ENCODE measurements at regions not wholly inside any gene's neighbourhood (a gene's known extent, or its start where the extent isn't known, plus 50 kb on each side); places are given as distances from the start of the nearest gene placed in this dataset.

GRCh38 chr1:230540421-230541155 lies 101.7 kb upstream of the COG2 start:
- Histone ChIP-seq H3K4me1 (ENCODE audit: control insufficient read depth in 1 of 2, insufficient read depth in 2 of 2, low read depth in 1 of 2, low read length in 1 of 2) (peaks cover 0 to 3% of the 10 kb centered on the region in 2 experiments; a peak in 1 of 4 replicates), H2AFZ (ENCODE audit: low read depth) (no peak overlapping the region), H3K4me3 (ENCODE audit: low read depth in 2 of 2, low read length in 1 of 2) (no peak overlapping the region), H3K27me3 (ENCODE audit: insufficient read depth) (no peaks in the 10 kb centered on the region), H3K9me2 (no peaks in the 10 kb centered on the region), H3K36me3 (replicated peaks in 1 of 2; ENCODE audit: control insufficient read depth in 1 of 2, insufficient read depth in 2 of 2, low read length in 1 of 2) (no peaks in the 10 kb centered on the region), H3K79me2 (ENCODE audit: insufficient read depth) (no peaks in the 10 kb centered on the region), H3K27ac (ENCODE audit: low read depth in 2 of 2, low read length in 1 of 2) (no peak overlapping the region), H3K9me3 (no peaks in the 10 kb centered on the region), H3K9ac (no peak overlapping the region), H3K4me2 (no peak overlapping the region), H4K20me1 (ENCODE audit: insufficient read depth) (no peaks in the 10 kb centered on the region), H3F3A (replicated peaks; ENCODE audit: insufficient read depth) (no peaks in the 10 kb centered on the region)
- ChIA-PET POLR2A (no interaction called here), CTCF (no interaction called here)
- no peak for TF ChIP-seq JUND (IDR thresholded peaks at IDR 0.05)
- TF ChIP-seq FOXJ3 (CRISPR knock-in tag; IDR thresholded peaks at IDR 0.05): no peak
- no peak for TF ChIP-seq FOXM1 (IDR thresholded peaks at IDR 0.05; ENCODE audit: low read depth)
- TF ChIP-seq RAD21 (IDR thresholded peaks at IDR 0.05; ENCODE audit: low read length): no peak
- no peak for TF ChIP-seq NFIC (IDR thresholded peaks at IDR 0.05; ENCODE audit: borderline replicate concordance)
- no peak for TF ChIP-seq IRF3 (IDR thresholded peaks at IDR 0.05; ENCODE audit: low read depth, low read length)
- TF ChIP-seq YY1 (IDR thresholded peaks at IDR 0.05; ENCODE audit: low read depth): no peak
- no peak for TF ChIP-seq USF1 (IDR thresholded peaks at IDR 0.05; ENCODE audit: borderline replicate concordance, low read depth)
- TF ChIP-seq RXRA (IDR thresholded peaks at IDR 0.05; ENCODE audit: borderline replicate concordance, low read depth): no peak
- no peak for TF ChIP-seq FOSL2 (IDR thresholded peaks at IDR 0.05; ENCODE audit: borderline replicate concordance, low read depth)
- no peak for TF ChIP-seq ELF1 (IDR thresholded peaks at IDR 0.05)
- TF ChIP-seq ZBTB33 (IDR thresholded peaks at IDR 0.05; ENCODE audit: borderline replicate concordance, low read depth): no peak
- no peak for TF ChIP-seq GATA2 (CRISPR knock-in tag; IDR thresholded peaks at IDR 0.05)
- TF ChIP-seq MEF2A (IDR thresholded peaks at IDR 0.05; ENCODE audit: borderline replicate concordance, low read depth): no peak
- no peak for TF ChIP-seq CHD2 (IDR thresholded peaks at IDR 0.05; ENCODE audit: low read length, partially characterized antibody)
- no peak for TF ChIP-seq REST (IDR thresholded peaks at IDR 0.05; ENCODE audit: low read depth, low read length)
- no peak for TF ChIP-seq TEAD4 (IDR thresholded peaks at IDR 0.05; ENCODE audit: borderline replicate concordance, insufficient read depth)
- TF ChIP-seq PBX3 (IDR thresholded peaks at IDR 0.05): no peak
- DNase-seq: no peak
- 20% methylated on average over 6 of the region's 6 CpGs for WGBS (ENCODE audit: low lambda C conversion rate)
